ENCODE measurements at regions not wholly inside any gene's neighbourhood (a gene's known extent, or its start where the extent isn't known, plus 50 kb on each side); places are given as distances from the start of the nearest gene placed in this dataset.

GRCh38 chr13:85366759-85367417 is 432.3 kb downstream of the SLITRK6 start:
- ATAC-seq (replicated peaks in 6 of 8), result no peak
- in situ Hi-C loops (cut with MboI; ENCODE audit: low pct_unique_long_range_greater_than_20kb in 2 of 9, low sequenced_read_pairs in 9 of 9, unreplicated experiment in 9 of 9), result no loop called here
- H3K4me1 ChIP-seq (replicated peaks in 1 of 2), result peaks cover 0 to 3% of the 10 kb centered on the region in 2 donors

GRCh38 chr13:85363504-85363903 is 435.7 kb downstream of the SLITRK6 start:
- in situ Hi-C loops (cut with MboI; ENCODE audit: low pct_unique_long_range_greater_than_20kb in 2 of 9, low sequenced_read_pairs in 9 of 9, unreplicated experiment in 9 of 9), result no loop called here
- no peak for ATAC-seq (replicated peaks in 6 of 8)
- H3K27ac ChIP-seq, result no peak overlapping the region
- 23 to 99% (median 80%) methylated on average over 1 to 13 of the region's 15 CpGs; no CpG with 5 or more reads in 1 of the 10 experiments for WGBS, 10 experiments
- H3K4me3 ChIP-seq, result no peak overlapping the region
- H3K4me1 ChIP-seq (replicated peaks in 1 of 2), result peaks cover 0 to 3% of the 10 kb centered on the region in 2 donors

More at GRCh38 chr13:85366759-85367417, 432.3 kb downstream of the SLITRK6 start:
- WGBS, 10 experiments, result 31 to 100% (median 89%) methylated on average over 2 to 5 of the region's 5 CpGs
- Histone ChIP-seq H3K4me3 (no peak overlapping the region), H3K27ac (no peak overlapping the region)

GRCh38 chr13:85362980-85363379 is 436.2 kb downstream of the SLITRK6 start:
- ATAC-seq (replicated peaks in 6 of 8), result no peak
- Histone ChIP-seq H3K4me1 (replicated peaks in 1 of 2) (no peaks in the 10 kb centered on the region), H3K27ac (no peak overlapping the region), H3K4me3 (no peak overlapping the region)
- in situ Hi-C loops (cut with MboI; ENCODE audit: low pct_unique_long_range_greater_than_20kb in 2 of 9, low sequenced_read_pairs in 9 of 9, unreplicated experiment in 9 of 9), result no loop called here
- 20 to 40% methylated on average over 1 of the region's 29 CpGs; no CpG with 5 or more reads in 8 of the 10 experiments for WGBS, 10 experiments

DNA sequence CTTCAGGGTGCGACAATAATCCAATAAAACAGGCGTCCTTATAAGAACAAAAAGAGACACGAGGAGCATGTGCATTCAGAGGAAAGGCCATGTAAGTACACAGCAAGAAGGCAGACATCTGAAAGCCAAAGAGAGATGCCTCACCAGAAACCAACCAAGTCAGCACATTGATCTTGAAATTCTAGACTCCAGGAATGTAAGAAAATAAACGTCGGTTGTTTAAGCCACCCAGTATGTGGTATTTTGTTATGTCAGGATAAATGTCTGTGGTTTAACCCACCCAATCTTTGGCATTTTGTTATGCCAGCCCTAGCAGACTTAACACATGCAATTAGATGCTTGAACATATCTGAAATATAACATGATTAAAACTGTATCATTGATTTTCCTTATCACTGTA is 452.0 kb downstream of the SLITRK6 start:
- in situ Hi-C loops (cut with MboI; ENCODE audit: low pct_unique_long_range_greater_than_20kb in 2 of 9, low sequenced_read_pairs in 9 of 9, unreplicated experiment in 9 of 9), result no loop called here

DNA sequence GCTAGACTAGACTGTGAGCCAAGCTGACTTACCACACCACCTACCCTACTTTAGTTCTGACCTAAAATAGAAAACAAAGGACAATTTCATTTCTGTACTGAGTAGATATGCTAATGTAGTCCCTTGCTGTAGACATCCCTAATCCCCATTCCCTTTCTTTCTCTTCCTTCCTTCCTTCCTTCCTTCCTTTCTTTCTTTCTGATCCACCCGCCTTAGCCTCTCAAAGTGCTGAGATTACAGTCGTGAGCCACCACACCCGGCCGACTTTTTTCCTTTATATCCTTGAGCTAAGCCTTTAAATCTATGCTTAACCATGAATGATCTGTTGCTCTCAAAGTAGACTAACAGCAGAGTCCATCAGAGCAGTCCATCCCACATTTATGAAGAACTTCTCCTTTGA is 465.0 kb downstream of the SLITRK6 start:
- Histone ChIP-seq H3K27ac (no peak overlapping the region), H3K4me1 (replicated peaks in 1 of 2) (no peaks in the 10 kb centered on the region), H3K4me3 (no peak overlapping the region)
- in situ Hi-C loops (cut with MboI; ENCODE audit: low pct_unique_long_range_greater_than_20kb in 2 of 9, low sequenced_read_pairs in 9 of 9, unreplicated experiment in 9 of 9), result no loop called here
- no peak for ATAC-seq (replicated peaks in 6 of 8)
- WGBS, 10 experiments, result 19 to 94% (median 65%) methylated on average over 3 to 4 of the region's 4 CpGs; no CpG with 5 or more reads in 5 of the 10 experiments

More for the DNA sequence above, 452.0 kb downstream of the SLITRK6 start:
- 44 to 95% (median 86%) methylated on average over 1 to 5 of the region's 5 CpGs; no CpG with 5 or more reads in 1 of the 10 experiments for WGBS, 10 experiments
- Histone ChIP-seq H3K4me1 (replicated peaks in 1 of 2) (no peaks in the 10 kb centered on the region), H3K4me3 (no peak overlapping the region), H3K27ac (no peak overlapping the region)
- ATAC-seq (replicated peaks in 6 of 8), result no peak

DNA sequence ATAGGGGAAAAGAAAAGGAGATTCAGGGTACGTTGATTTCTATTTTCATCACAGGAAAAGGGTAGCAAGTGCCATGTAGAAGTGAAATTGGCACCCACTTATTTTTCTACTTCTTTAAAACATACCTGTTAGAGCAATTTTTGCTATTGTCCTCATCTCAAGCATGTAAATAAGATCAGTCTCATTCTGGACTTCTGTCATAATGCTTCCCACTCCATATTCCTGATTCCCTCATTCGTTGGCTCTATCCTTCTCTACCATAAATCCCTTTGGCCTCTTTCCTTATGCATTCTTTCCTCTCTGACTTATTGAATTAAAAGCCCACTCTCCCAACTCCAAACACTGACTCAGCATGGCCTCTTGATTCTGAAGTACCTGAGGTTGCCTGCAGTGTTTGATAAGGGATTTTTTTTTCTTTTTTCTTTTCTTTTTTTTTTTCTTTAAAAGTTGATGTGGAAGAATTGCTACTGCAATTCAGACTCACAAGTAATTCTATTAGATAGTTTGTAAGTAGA is 465.7 kb downstream of the SLITRK6 start:
- 0 to 100% (median 50%) methylated on average over 1 to 2 of the region's 2 CpGs; no CpG with 5 or more reads in 1 of the 10 experiments for WGBS, 10 experiments
- ATAC-seq (replicated peaks in 6 of 8), result no peak

GRCh38 chr13:85332615-85333014 is 466.6 kb downstream of the SLITRK6 start:
- in situ Hi-C loops (cut with MboI; ENCODE audit: low pct_unique_long_range_greater_than_20kb in 2 of 9, low sequenced_read_pairs in 9 of 9, unreplicated experiment in 9 of 9), result no loop called here
- 0 to 100% (median 100%) methylated on average over 2 of the region's 2 CpGs; no CpG with 5 or more reads in 1 of the 10 experiments for WGBS, 10 experiments
- ATAC-seq (replicated peaks in 6 of 8), result no peak
- no peaks in the 10 kb centered on the region for H3K4me1 ChIP-seq (replicated peaks in 1 of 2)
- H3K4me3 ChIP-seq, result no peak overlapping the region
- H3K27ac ChIP-seq, result no peak overlapping the region

More for the DNA sequence above, 465.7 kb downstream of the SLITRK6 start:
- in situ Hi-C loops (cut with MboI; ENCODE audit: low pct_unique_long_range_greater_than_20kb in 2 of 9, low sequenced_read_pairs in 9 of 9, unreplicated experiment in 9 of 9), result no loop called here
- Histone ChIP-seq H3K27ac (no peak overlapping the region), H3K4me3 (no peak overlapping the region), H3K4me1 (replicated peaks in 1 of 2) (no peaks in the 10 kb centered on the region)

GRCh38 chr13:85321734-85322133 is 477.5 kb downstream of the SLITRK6 start:
- Histone ChIP-seq H3K27ac (no peak overlapping the region), H3K4me3 (no peak overlapping the region), H3K4me1 (replicated peaks in 1 of 2) (peaks cover 0 to 6% of the 10 kb centered on the region in 2 donors)
- in situ Hi-C loops (cut with MboI; ENCODE audit: low pct_unique_long_range_greater_than_20kb in 2 of 9, low sequenced_read_pairs in 9 of 9, unreplicated experiment in 9 of 9), result no loop called here
- ATAC-seq (replicated peaks in 6 of 8), result peak in 3 of 8 experiments; percentile 63 to 75 (median 67)

DNA sequence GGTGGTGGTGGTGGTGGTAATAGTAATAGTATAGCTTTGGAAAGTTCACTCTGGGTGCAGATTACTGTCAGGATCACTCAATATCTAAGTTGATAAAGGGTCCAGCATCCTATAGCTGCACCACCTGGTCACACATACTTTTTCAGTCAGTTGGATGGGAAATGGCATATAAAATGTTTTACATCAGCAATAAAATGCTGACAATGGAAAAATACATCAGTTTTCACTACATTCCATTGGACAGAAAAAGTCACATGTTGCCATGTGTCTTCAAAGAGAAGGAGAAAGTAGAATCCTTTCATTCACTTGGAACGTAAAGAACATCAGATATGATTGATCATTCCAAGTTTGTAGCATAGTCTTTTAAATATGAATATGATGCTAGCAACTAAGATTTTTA is 481.4 kb downstream of the SLITRK6 start:
- H3K27ac ChIP-seq, result no peak overlapping the region
- peaks cover 0 to 8% of the 10 kb centered on the region in 2 donors for H3K4me1 ChIP-seq (replicated peaks in 1 of 2)
- no peak overlapping the region for H3K4me3 ChIP-seq
- ATAC-seq (replicated peaks in 6 of 8), result no peak
- WGBS, 10 experiments, result 10 to 100% (median 90%) methylated on average over 1 of the region's 1 CpG; no CpG with 5 or more reads in 2 of the 10 experiments
- in situ Hi-C loops (cut with MboI; ENCODE audit: low pct_unique_long_range_greater_than_20kb in 2 of 9, low sequenced_read_pairs in 9 of 9, unreplicated experiment in 9 of 9), result no loop called here

DNA sequence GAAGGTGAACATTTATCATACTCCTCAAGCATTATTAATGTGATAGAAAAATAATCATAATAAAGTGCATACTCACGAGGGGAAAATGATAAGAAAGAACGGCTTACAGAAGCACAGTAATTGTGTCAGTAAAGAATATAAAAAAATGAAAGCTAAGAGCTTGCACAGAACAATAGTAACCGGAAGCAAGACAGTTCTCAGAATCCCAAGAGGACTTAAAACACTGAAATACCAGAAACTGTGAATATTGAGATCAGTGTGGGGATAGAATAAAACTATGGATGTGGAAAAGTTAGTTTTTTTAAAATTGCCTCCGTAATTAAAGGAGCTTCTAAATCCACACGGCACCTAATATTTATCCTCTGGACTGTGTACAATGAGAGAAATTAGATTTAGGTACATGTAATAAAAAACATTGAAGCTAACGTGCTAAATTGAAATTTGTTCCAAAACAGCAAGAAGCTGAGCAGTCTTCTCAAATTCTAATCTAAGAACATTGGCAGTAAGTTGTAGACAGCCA is 482.7 kb downstream of the SLITRK6 start:
- no peak overlapping the region for H3K27ac ChIP-seq
- H3K4me1 ChIP-seq (replicated peaks in 1 of 2), result peaks cover 0 to 4% of the 10 kb centered on the region in 2 donors
- ATAC-seq (replicated peaks in 6 of 8), result no peak
- in situ Hi-C loops (cut with MboI; ENCODE audit: low pct_unique_long_range_greater_than_20kb in 2 of 9, low sequenced_read_pairs in 9 of 9, unreplicated experiment in 9 of 9), result no loop called here
- H3K4me3 ChIP-seq, result no peak overlapping the region
- WGBS, 10 experiments, result 11 to 95% (median 81%) methylated on average over 5 to 6 of the region's 6 CpGs

GRCh38 chr13:85314686-85315085 is 484.5 kb downstream of the SLITRK6 start:
- ATAC-seq (replicated peaks in 6 of 8), result no peak
- in situ Hi-C loops (cut with MboI; ENCODE audit: low pct_unique_long_range_greater_than_20kb in 2 of 9, low sequenced_read_pairs in 9 of 9, unreplicated experiment in 9 of 9), result no loop called here
- H3K4me1 ChIP-seq (replicated peaks in 1 of 2), result peaks cover 0 to 2% of the 10 kb centered on the region in 2 donors
- no peak overlapping the region for H3K27ac ChIP-seq
- WGBS, 10 experiments, result 0 to 75% (median 44%) methylated on average over 1 to 2 of the region's 2 CpGs; no CpG with 5 or more reads in 2 of the 10 experiments
- H3K4me3 ChIP-seq, result no peak overlapping the region

DNA sequence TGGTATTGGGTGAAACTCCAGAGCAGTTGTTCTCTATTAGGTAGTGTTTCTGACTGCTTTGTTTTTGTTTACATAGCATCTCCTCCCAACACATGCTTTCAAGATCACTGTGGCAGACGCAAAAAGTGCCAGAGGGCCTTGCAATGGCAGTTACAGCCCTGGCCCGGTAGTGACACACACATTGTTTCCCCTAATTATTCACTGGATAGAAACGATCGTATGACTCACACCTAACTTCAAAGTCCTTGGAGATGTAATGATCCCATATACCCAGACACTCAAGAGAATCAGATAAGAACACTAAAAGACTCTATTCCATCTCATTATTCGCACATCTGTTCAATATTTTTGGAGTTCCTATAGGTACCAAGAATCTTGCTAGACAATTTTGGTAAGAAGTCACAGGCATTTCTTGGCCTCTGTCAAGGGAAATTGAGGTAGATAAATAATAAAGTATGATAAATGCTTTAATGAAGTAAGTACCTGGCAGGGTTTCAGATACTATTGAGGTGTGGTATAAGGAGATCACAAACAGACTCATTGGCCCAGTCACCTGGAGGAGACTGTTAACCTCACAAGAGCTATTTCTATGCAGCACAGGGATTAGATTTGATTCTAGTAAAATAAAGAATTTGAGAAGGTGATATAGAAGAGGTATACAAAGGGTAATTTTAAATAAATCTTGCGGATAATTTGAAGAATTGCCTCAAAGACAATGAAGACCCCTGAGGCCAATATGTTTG is 485.3 kb downstream of the SLITRK6 start:
- no peak overlapping the region for H3K4me3 ChIP-seq
- ATAC-seq (replicated peaks in 6 of 8), result peak in 6 of 8 experiments; percentile 32 to 80 (median 58)
- H3K4me1 ChIP-seq (replicated peaks in 1 of 2), result peaks cover 0 to 2% of the 10 kb centered on the region in 2 donors
- in situ Hi-C loops (cut with MboI; ENCODE audit: low pct_unique_long_range_greater_than_20kb in 2 of 9, low sequenced_read_pairs in 9 of 9, unreplicated experiment in 9 of 9), result no loop called here
- 0 to 87% (median 50%) methylated on average over 2 to 6 of the region's 6 CpGs; no CpG with 5 or more reads in 1 of the 10 experiments for WGBS, 10 experiments
- H3K27ac ChIP-seq, result no peak overlapping the region

- WGBS, 10 experiments, result 13 to 95% (median 73%) methylated on average over 1 to 4 of the region's 4 CpGs
- H3K4me3 ChIP-seq, result no peak overlapping the region
- in situ Hi-C loops (cut with MboI; ENCODE audit: low pct_unique_long_range_greater_than_20kb in 2 of 9, low sequenced_read_pairs in 9 of 9, unreplicated experiment in 9 of 9), result no loop called here
- ATAC-seq (replicated peaks in 6 of 8), result no peak
- H3K4me1 ChIP-seq (replicated peaks in 1 of 2), result peaks cover 0 to 2% of the 10 kb centered on the region in 2 donors
- H3K27ac ChIP-seq, result no peak overlapping the region
Observed at GRCh38 chr13:85312071-85312470, 487.1 kb downstream of the SLITRK6 start.

Measured in motor neuron (in vitro differentiated cells).